Prostate gland (tissue), 2 donors: ENCODE measurements at regions not wholly inside any gene's neighbourhood (a gene's known extent, or its start where the extent isn't known, plus 50 kb on each side); places are given as distances from the start of the nearest gene placed in this dataset.

Source experiments
- POLR2A ChIP-seq: fragments of 450-650 bp; IDR thresholded peaks from one replicate; pipeline ENCODE4 v1.6.1; 2016; ENCODE audit warnings: antibody characterized with exemption, mild to moderate bottlenecking
- TF ChIP-seq, protein P1 (sequence below), 4 experiments: fragments of 200-600 bp in 2 of 4; fragments of 450-650 bp in 2 of 4; sonication (generic) in 2 of 4; IDR thresholded peaks; 1 replicate in 3 of 4; 2 replicates in 1 of 4; pipeline ENCODE4 v1.5.1; 2016 to 2019; ENCODE audit warnings: antibody characterized with exemption in 4 of 4, mild to moderate bottlenecking in 2 of 4, moderate library complexity in 2 of 4

DNA sequence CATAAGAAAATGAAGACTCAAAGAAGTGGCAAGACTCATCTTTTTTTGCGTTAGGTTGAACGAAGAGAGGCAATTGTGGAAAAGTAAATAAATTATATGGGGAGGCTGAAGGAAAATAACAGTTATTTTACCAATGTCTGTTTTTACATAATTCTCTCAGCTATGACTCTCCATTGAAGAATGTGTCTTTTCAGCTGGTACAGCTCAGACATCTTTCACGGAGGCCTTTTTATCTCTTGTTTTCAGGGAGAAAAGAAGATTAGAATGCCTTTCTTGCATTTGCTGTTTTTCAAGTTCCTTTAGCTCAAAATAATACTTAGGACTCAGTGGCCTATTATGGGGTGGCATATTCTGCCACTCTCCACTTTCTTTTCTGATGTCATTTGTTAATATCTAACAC, 153.0 kb downstream of the ADAM29 start:
- TF ChIP-seq, protein P1, sequence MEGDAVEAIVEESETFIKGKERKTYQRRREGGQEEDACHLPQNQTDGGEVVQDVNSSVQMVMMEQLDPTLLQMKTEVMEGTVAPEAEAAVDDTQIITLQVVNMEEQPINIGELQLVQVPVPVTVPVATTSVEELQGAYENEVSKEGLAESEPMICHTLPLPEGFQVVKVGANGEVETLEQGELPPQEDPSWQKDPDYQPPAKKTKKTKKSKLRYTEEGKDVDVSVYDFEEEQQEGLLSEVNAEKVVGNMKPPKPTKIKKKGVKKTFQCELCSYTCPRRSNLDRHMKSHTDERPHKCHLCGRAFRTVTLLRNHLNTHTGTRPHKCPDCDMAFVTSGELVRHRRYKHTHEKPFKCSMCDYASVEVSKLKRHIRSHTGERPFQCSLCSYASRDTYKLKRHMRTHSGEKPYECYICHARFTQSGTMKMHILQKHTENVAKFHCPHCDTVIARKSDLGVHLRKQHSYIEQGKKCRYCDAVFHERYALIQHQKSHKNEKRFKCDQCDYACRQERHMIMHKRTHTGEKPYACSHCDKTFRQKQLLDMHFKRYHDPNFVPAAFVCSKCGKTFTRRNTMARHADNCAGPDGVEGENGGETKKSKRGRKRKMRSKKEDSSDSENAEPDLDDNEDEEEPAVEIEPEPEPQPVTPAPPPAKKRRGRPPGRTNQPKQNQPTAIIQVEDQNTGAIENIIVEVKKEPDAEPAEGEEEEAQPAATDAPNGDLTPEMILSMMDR (IDR thresholded peaks at IDR 0.05) = no peak
- no peak for TF ChIP-seq POLR2A
